ENCODE measurements at regions not wholly inside any gene's neighbourhood (a gene's known extent, or its start where the extent isn't known, plus 50 kb on each side); places are given as distances from the start of the nearest gene placed in this dataset.

DNA sequence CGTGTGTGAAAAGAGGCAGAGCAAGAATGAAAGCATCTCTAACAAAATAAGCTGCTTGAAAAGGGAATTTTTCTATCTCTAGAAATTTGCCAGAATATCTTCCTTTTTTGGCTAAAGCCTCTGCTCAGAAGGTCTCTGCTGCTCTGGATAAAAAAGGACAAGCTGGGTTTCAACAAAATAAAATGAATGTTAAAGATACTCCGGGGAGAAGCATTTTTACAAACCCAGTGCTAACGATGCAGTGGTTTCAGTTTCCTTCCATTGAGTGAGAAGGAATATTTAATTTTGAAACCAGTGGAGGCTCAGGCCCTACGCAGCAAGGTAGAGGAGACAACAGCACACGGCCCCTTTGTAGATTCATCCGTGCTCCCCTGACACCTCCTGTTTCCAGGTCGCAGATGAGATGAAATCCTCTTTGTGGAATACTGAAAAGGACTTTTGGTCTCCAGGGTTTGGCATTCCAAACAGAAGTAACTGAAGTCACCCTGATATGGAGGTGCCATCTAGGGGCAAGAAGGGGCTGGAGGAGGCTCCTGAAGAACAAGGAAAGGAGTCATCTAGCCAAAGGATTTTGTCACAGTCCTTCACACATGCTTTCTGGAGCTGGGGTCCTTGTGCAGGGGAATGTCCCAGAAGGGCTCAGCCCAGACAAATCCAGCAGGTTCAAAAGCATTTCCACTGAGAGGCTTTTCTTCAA is 65.7 kb upstream of the SYT6 start:
- no peak for DNase-seq

DNA sequence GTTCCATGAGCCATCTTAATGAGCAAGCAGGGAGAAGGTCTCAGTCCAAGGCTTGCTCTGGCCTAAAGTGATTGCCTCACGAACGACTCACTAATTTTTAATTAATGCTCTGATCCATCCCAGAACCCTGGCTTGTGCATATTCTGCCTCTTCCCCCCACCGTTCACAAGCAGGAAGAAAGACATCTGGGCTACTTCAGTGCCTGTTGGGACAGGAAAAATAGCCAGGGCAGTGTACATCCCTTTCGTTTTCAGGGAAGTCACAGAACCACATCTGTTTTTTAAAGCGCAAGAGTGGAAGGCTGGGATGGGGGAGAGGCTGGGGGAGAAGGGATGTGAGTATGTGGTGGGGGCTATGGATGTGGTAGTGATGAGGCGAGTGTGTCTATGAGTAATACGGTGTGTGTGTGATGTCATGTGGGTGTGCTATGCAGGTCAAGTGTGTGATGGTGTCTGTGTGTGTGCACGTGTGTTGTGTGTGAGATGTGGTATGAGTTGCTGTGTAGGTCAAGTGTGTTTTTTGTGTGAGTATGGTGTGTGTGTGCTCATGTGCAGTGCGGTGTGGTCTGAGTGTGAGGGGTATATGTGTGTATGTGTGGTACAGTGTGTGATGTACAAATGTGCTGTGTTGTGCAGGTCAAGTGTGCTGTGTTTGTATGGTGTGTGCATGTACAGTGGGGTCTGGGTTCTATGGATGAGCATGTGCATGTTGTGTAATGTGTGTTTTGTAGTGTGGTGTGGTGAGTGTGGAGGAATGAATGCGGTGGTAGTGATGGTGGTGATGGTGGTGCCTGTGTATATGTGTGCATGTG is 64.9 kb upstream of the SYT6 start:
- DNase-seq = no peak

DNA sequence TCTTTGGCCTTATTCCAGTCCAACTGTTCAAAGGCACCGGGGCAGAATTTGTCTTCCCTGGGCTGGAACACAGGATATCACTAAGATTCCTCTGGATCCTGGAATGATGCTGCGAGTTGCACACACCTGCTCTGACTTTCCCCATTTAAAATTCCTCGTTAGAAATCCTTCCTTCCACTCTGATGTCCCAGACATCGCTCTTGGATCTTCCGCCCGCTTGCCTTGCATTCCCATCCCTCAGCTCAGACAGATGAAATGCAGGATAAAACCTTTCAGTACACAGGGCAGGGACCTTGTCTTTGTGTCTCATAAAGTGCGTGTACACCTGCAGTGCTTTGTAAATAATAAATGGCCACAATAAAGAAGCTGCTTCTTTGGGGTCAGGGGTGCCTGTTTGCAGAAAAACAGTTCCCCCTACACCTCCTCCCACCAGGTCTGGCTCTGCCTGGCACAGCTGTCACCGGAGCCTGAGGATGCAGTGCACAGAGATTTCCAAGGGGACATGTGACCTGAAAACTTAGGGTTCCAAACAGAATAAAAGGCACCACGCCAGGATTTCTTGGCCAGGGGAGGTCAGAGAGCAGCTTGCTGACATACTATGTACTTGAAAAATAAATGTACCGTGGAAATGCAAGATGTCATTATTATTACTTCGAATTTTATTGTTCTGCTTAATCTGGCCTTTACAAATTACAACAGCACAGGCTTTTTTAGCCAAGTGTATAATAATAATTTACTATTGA is 62.9 kb upstream of the SYT6 start:
- DNase-seq = no peak

DNA sequence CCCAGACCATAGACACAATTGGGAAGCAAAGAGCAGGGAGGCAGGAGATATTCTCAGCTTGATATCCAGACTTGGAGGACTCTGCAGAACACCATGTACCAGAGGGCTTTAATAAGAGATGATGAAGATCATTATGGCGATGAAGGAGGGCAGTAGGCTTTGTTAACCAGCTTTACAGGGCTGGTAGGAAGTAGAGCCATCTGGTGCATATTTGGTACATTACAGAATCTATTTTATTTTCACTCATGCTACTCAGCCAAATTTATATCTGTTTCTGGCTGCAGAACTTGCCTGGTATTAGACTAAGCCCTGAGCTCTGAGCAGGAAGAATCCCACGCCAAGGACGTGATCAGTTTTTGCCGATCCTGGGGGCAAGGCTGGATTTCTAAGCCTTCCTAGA is 61.8 kb upstream of the SYT6 start:
- no peak for DNase-seq

DNA sequence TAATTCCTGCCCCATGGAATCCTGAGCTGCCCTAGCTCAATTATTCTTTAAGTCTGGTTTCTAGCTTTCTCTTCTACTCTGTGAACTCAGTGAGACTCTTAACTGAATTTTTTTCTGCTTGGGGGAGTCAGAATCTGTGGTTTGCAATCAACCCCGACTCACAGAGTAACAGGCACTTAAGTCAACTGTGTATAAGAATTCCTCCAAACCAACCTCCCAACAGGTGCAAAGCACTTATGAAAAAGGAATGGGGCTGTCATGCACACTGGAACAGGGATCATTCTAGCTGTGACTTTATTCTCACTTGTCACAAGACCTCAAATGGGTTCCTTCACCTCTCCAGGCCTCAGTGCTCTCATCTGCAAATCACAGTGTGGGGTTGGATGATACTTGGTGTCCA is 60.3 kb upstream of the SYT6 start:
- DNase-seq = no peak

DNA sequence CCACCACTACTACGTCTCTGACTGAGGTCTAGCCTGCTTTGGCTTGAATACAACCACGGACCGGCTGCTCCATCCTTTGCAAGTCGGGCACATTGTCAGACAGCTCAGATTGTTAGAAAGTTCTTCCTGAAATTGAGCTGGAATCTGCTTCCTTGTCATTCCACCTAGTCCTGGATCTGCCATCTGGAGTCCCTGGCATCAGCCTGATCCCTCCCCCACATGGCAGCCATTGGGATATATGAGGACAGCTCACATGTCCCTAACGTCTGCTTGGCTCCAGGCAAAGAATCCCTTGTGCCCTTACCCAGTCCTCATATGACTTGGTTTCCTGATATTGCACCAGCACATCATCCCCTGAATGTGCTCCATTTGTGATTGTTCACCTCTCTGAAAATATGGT is 56.3 kb upstream of the SYT6 start:
- no peak for DNase-seq

DNA sequence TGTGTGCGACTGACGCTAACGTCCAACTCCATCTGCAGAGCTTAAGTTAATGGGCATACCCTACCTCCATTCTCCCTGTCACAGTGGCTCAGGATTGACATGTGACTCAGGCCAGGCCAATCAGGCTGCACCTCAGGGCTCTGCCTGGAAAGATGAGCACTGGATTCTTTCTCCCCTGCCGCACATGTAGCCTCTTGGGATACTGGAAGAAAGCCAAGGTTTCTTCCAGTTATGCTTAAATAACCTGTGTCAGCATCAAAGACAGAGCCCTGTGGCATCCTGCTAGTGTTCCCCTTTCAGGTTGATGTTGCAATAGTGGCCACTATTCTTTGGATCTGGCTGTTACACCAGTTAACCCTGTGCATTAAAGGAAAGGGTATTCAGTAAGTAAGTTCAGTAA is 55.0 kb upstream of the SYT6 start:
- no peak for DNase-seq

DNA sequence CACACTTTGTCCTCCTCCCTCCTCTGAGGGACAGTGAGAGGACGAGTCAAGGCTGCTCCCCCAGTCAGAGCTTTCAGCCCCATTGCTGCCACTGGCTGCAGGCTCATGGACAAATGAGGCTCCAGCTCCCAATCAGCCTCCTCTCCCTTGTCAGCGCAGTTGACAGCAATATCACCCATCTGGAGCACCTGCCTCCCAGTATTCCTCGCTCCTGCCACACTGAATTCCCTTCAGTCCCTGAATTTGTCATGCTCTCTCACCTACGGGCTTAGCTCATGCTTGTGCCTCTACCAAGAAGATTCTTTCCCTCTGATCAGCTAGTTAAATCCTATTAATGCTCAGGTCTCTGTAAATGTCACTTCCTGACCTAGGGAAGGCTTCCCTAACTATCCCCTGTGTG is 54.4 kb upstream of the SYT6 start:
- DNase-seq = no peak

DNA sequence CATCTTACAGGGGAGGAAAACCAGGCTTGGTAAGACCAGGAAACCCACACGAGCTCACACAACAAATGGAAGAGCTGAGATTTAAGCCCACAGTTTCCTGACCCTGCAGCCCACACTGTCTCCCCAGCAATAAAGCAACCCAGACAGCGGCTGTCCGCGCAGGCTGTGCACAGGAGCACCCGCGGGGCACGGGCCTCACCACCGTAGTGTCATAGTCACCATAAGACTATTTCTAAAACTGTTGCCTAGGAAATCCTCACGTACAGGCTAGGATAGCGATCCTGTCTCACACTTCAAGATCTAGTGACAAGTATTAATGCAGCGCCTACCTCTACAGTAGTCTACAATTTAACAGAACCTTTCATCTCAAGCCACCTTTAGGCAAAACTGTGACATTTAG is 54.0 kb upstream of the SYT6 start:
- DNase-seq = no peak

DNA sequence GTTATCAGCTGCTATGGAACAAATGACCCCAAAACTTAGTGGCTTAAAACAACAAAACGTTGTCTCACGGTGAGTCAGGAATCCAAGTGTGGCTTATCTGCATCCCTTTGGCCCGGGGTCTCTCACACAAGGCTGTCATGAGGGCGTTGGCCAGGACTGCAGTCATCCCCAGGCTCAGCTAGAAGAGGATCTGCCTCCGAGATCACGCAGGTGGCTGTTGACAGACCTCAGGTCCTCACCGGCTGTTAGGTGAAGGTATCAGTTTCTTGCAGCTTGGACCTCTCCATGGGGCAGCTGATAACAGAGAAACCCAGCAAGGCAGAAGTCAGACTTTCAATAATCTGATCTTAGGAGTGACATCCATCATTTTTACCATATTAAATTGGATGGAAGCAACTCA is 52.7 kb upstream of the SYT6 start:
- DNase-seq = no peak

DNA sequence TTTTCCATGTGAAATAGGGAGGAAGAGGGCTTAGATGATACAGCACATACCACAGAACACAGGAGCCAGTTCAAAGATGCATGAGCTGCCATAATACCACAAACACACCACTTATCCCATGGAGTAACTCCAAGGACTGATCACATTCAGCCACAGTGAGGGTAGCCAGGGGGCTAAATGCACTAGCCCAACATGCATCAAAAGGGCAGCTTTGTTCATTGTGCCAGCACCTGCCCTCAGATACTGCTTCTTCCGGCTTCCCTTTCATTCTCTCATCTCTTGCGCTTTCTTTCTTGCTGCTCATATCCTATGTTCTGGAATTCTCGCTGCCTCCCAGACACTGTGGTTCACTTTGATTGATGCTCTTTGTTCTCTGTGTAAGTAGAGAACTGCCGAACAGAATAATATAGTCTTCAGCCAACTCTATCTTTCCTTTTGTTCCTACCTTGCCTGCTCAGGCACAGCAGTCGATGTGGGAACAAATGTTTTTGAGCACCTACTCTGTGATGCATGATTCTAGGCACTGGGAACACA is 50.0 kb upstream of the SYT6 start:
- DNase-seq = no peak
